Tibial nerve (tissue), 4 donors: ENCODE measurements at regions not wholly inside any gene's neighbourhood (a gene's known extent, or its start where the extent isn't known, plus 50 kb on each side); places are given as distances from the start of the nearest gene placed in this dataset.

ENCODE experiments used
- EP300 ChIP-seq, 2 donors: sonication (generic); formaldehyde crosslinking; IDR thresholded peaks; one replicate each; pipeline ENCODE4 v1.6.1; 2017; ENCODE audit warnings: antibody characterized with exemption in 2 of 2, mild to moderate bottlenecking in 1 of 2
- POLR2A ChIP-seq, 2 donors: fragments of 450-650 bp; IDR thresholded peaks; one replicate each; pipeline ENCODE4 v1.6.1; 2017; ENCODE audit warnings: antibody characterized with exemption in 2 of 2, mild to moderate bottlenecking in 2 of 2, moderate library complexity in 2 of 2
- TF ChIP-seq, protein P1 (sequence below), 5 experiments: fragments of 200-600 bp in 3 of 5; fragments of 450-650 bp in 2 of 5; sonication (generic) in 3 of 5; IDR thresholded peaks; one replicate each; pipeline ENCODE4 v1.5.1; 2016 to 2019; ENCODE audit warnings: antibody characterized with exemption in 5 of 5, mild to moderate bottlenecking in 3 of 5, moderate library complexity in 2 of 5

DNA sequence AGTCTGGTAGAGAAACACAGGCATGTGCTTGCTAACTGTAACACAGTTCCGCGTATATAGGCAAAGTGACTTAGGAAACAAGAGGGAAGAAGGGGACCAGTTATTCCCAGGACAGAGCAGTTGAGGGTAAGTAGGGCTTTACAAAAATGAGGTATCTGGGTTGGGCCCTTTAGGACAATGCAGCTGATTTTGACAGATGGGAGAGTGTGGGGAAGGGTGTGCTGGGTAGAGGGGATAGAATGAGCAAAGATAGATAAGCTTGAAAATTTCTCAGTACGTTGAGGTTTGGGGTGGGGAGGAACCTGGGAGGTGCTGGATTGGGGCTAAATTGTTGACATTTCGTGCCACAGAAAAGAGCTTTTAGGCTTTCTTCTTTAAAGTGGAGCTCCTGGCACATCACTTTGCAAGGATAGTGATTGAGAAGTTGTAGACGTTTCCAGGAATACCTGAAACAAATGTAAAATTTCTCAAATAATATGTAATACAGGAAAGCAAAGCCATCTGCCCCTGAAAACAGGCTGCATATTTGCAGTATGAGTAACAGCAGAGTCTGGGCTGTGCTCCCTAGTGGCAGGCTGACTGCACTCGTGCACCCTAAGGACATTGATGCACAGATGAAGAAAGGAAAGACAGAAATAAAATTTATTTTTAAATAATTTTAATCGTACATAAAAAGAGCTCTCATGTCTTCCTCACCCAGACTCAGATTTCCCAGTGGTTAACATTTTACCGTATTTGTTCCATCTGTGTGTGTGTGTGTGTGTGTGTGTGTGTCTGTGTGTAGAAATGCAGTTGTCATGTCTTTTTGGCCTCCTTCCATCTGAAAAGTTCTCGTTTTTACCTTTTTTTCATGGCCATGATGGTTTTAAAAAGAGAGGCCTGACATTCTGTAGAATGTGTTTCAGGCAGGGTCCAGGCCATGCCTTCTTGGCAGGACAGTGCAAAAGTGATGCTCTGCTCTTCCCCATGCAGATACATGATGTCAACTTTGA lies 144.9 kb upstream of the DMRT1 start:
- TF ChIP-seq, protein P1, sequence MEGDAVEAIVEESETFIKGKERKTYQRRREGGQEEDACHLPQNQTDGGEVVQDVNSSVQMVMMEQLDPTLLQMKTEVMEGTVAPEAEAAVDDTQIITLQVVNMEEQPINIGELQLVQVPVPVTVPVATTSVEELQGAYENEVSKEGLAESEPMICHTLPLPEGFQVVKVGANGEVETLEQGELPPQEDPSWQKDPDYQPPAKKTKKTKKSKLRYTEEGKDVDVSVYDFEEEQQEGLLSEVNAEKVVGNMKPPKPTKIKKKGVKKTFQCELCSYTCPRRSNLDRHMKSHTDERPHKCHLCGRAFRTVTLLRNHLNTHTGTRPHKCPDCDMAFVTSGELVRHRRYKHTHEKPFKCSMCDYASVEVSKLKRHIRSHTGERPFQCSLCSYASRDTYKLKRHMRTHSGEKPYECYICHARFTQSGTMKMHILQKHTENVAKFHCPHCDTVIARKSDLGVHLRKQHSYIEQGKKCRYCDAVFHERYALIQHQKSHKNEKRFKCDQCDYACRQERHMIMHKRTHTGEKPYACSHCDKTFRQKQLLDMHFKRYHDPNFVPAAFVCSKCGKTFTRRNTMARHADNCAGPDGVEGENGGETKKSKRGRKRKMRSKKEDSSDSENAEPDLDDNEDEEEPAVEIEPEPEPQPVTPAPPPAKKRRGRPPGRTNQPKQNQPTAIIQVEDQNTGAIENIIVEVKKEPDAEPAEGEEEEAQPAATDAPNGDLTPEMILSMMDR (IDR thresholded peaks at IDR 0.05): peak in 1 of 5 experiments; percentile 11
- TF ChIP-seq POLR2A (IDR thresholded peaks at IDR 0.05) (no peak), EP300 (IDR thresholded peaks at IDR 0.05) (peak in 1 of 2 donors; percentile 17)
